GM23338 (cell line): ENCODE measurements at regions not wholly inside any gene's neighbourhood (a gene's known extent, or its start where the extent isn't known, plus 50 kb on each side); places are given as distances from the start of the nearest gene placed in this dataset.

Experiments used
- CREB1 ChIP-seq: fragments of 250-450 bp; sonication (Bioruptor Pico); IDR thresholded peaks from 2 replicates; pipeline ENCODE4 v1.5.0; 2020; ENCODE audit warnings: low read depth, mild to moderate bottlenecking, moderate library complexity
- EZH2 ChIP-seq: fragments of 200-600 bp; sonication (generic); IDR thresholded peaks from one replicate; pipeline ENCODE4 v1.8.0; 2017; ENCODE audit warnings: antibody characterized with exemption, mild to moderate bottlenecking, low read depth; ENCODE audit not compliant: unreplicated experiment
- JUNB ChIP-seq: IDR thresholded peaks from one replicate; pipeline ENCODE4 v1.6.1; 2016; ENCODE audit warnings: antibody characterized with exemption; ENCODE audit not compliant: unreplicated experiment
- POLR2AphosphoS5 ChIP-seq: IDR thresholded peaks from 2 replicates; pipeline ENCODE4 v1.6.1; 2016; ENCODE audit warnings: antibody characterized with exemption, low read depth
- STAT1 ChIP-seq: IDR thresholded peaks from one replicate; pipeline ENCODE4 v1.6.1; 2016; ENCODE audit warnings: antibody characterized with exemption; ENCODE audit not compliant: unreplicated experiment
- TF ChIP-seq, protein P1 (sequence below), 2 experiments: fragments of 200-600 bp in 1 of 2; sonication (generic) in 1 of 2; conservative IDR thresholded peaks; 2 replicates each; pipeline versions ENCODE4 v1.5.1 to v1.6.1; 2016 to 2017; ENCODE audit warnings: antibody characterized with exemption in 2 of 2, low read depth in 2 of 2, mild to moderate bottlenecking in 2 of 2, moderate library complexity in 1 of 2
- TF ChIP-seq, protein P2 (sequence below): IDR thresholded peaks from 2 replicates; pipeline ENCODE4 v1.6.1; 2016; ENCODE audit warnings: antibody characterized with exemption
- TF ChIP-seq, protein P3 (sequence below): IDR thresholded peaks from one replicate; pipeline ENCODE4 v1.6.1; 2018; ENCODE audit warnings: antibody characterized with exemption; ENCODE audit not compliant: unreplicated experiment
- TF ChIP-seq, protein P4 (sequence below): fragments of 250-450 bp; sonication (Bioruptor Pico); IDR thresholded peaks from 2 replicates; pipeline ENCODE4 v1.5.0; 2020; ENCODE audit warnings: mild to moderate bottlenecking, moderate library complexity

DNA sequence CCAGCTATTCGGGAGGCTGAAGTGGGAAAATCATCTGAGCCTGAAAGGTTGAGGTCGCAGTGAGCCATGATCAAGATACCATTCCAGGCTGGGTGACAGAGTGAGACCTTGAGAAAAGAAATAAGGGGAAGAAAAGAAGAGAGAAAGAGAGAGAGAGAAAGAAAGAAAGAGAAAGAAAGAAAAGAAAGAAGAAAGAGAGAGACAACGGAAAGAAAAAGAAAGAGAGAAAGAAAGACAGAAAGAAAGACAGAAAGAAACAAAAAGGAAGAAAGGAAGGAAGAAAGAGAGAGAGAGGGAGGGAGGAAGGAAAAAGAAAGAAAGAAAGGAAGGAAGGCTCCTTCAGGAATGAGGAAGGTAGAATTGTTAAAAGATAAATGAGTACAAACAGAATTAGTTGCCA is 84.5 kb downstream of the RPL22L1 start:
- TF ChIP-seq, protein P1, sequence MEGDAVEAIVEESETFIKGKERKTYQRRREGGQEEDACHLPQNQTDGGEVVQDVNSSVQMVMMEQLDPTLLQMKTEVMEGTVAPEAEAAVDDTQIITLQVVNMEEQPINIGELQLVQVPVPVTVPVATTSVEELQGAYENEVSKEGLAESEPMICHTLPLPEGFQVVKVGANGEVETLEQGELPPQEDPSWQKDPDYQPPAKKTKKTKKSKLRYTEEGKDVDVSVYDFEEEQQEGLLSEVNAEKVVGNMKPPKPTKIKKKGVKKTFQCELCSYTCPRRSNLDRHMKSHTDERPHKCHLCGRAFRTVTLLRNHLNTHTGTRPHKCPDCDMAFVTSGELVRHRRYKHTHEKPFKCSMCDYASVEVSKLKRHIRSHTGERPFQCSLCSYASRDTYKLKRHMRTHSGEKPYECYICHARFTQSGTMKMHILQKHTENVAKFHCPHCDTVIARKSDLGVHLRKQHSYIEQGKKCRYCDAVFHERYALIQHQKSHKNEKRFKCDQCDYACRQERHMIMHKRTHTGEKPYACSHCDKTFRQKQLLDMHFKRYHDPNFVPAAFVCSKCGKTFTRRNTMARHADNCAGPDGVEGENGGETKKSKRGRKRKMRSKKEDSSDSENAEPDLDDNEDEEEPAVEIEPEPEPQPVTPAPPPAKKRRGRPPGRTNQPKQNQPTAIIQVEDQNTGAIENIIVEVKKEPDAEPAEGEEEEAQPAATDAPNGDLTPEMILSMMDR (conservative IDR thresholded peaks at IDR 0.05; ENCODE audit: low read depth in 2 of 2), result no peak
- TF ChIP-seq EZH2, result no peak
- no peak for TF ChIP-seq CREB1 (CRISPR knock-in tag)
- TF ChIP-seq, protein P2, sequence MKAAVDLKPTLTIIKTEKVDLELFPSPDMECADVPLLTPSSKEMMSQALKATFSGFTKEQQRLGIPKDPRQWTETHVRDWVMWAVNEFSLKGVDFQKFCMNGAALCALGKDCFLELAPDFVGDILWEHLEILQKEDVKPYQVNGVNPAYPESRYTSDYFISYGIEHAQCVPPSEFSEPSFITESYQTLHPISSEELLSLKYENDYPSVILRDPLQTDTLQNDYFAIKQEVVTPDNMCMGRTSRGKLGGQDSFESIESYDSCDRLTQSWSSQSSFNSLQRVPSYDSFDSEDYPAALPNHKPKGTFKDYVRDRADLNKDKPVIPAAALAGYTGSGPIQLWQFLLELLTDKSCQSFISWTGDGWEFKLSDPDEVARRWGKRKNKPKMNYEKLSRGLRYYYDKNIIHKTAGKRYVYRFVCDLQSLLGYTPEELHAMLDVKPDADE, result no peak
- no peak for TF ChIP-seq JUNB
- no peak for TF ChIP-seq POLR2AphosphoS5
- TF ChIP-seq, protein P3, sequence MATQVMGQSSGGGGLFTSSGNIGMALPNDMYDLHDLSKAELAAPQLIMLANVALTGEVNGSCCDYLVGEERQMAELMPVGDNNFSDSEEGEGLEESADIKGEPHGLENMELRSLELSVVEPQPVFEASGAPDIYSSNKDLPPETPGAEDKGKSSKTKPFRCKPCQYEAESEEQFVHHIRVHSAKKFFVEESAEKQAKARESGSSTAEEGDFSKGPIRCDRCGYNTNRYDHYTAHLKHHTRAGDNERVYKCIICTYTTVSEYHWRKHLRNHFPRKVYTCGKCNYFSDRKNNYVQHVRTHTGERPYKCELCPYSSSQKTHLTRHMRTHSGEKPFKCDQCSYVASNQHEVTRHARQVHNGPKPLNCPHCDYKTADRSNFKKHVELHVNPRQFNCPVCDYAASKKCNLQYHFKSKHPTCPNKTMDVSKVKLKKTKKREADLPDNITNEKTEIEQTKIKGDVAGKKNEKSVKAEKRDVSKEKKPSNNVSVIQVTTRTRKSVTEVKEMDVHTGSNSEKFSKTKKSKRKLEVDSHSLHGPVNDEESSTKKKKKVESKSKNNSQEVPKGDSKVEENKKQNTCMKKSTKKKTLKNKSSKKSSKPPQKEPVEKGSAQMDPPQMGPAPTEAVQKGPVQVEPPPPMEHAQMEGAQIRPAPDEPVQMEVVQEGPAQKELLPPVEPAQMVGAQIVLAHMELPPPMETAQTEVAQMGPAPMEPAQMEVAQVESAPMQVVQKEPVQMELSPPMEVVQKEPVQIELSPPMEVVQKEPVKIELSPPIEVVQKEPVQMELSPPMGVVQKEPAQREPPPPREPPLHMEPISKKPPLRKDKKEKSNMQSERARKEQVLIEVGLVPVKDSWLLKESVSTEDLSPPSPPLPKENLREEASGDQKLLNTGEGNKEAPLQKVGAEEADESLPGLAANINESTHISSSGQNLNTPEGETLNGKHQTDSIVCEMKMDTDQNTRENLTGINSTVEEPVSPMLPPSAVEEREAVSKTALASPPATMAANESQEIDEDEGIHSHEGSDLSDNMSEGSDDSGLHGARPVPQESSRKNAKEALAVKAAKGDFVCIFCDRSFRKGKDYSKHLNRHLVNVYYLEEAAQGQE, result no peak
- TF ChIP-seq, protein P4, sequence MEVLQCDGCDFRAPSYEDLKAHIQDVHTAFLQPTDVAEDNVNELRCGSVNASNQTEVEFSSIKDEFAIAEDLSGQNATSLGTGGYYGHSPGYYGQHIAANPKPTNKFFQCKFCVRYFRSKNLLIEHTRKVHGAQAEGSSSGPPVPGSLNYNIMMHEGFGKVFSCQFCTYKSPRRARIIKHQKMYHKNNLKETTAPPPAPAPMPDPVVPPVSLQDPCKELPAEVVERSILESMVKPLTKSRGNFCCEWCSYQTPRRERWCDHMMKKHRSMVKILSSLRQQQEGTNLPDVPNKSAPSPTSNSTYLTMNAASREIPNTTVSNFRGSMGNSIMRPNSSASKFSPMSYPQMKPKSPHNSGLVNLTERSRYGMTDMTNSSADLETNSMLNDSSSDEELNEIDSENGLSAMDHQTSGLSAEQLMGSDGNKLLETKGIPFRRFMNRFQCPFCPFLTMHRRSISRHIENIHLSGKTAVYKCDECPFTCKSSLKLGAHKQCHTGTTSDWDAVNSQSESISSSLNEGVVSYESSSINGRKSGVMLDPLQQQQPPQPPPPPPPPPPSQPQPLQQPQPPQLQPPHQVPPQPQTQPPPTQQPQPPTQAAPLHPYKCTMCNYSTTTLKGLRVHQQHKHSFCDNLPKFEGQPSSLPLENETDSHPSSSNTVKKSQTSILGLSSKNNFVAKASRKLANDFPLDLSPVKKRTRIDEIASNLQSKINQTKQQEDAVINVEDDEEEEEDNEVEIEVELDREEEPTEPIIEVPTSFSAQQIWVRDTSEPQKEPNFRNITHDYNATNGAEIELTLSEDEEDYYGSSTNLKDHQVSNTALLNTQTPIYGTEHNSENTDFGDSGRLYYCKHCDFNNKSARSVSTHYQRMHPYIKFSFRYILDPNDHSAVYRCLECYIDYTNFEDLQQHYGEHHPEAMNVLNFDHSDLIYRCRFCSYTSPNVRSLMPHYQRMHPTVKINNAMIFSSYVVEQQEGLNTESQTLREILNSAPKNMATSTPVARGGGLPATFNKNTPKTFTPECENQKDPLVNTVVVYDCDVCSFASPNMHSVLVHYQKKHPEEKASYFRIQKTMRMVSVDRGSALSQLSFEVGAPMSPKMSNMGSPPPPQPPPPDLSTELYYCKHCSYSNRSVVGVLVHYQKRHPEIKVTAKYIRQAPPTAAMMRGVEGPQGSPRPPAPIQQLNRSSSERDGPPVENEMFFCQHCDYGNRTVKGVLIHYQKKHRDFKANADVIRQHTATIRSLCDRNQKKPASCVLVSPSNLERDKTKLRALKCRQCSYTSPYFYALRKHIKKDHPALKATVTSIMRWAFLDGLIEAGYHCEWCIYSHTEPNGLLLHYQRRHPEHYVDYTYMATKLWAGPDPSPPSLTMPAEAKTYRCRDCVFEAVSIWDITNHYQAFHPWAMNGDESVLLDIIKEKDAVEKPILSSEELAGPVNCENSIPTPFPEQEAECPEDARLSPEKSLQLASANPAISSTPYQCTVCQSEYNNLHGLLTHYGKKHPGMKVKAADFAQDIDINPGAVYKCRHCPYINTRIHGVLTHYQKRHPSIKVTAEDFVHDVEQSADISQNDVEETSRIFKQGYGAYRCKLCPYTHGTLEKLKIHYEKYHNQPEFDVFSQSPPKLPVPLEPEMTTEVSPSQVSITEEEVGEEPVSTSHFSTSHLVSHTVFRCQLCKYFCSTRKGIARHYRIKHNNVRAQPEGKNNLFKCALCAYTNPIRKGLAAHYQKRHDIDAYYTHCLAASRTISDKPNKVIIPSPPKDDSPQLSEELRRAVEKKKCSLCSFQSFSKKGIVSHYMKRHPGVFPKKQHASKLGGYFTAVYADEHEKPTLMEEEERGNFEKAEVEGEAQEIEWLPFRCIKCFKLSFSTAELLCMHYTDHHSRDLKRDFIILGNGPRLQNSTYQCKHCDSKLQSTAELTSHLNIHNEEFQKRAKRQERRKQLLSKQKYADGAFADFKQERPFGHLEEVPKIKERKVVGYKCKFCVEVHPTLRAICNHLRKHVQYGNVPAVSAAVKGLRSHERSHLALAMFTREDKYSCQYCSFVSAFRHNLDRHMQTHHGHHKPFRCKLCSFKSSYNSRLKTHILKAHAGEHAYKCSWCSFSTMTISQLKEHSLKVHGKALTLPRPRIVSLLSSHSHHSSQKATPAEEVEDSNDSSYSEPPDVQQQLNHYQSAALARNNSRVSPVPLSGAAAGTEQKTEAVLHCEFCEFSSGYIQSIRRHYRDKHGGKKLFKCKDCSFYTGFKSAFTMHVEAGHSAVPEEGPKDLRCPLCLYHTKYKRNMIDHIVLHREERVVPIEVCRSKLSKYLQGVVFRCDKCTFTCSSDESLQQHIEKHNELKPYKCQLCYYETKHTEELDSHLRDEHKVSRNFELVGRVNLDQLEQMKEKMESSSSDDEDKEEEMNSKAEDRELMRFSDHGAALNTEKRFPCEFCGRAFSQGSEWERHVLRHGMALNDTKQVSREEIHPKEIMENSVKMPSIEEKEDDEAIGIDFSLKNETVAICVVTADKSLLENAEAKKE (CRISPR knock-in tag), result no peak
- TF ChIP-seq STAT1, result no peak
